ENCODE measurements at regions not wholly inside any gene's neighbourhood (a gene's known extent, or its start where the extent isn't known, plus 50 kb on each side); places are given as distances from the start of the nearest gene placed in this dataset.

DNA sequence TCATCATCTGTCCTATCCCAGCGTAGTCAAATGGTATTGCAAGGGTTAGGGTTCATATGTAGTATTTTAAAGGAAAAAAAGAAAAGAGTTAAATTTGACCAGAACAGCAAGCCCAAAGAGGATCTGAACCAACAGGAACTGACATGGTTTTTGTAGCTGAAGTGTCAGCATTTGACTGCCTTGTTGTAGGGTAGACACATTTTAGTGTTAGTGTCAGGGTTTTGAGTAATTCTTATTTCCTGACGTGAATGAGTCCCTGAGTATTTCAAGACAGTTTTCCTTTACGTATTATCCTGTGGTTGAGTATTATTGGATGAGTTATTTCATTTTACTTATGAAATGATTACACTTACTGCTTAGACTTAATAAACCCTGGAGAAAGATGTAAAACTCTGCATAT is 173.3 kb upstream of the ZEB2 start:
- DNase-seq (ENCODE audit: low read depth): no peak
- H3K4me3 ChIP-seq (ENCODE audit: low read depth, low read length): no peak overlapping the region
- TF ChIP-seq, protein P1, sequence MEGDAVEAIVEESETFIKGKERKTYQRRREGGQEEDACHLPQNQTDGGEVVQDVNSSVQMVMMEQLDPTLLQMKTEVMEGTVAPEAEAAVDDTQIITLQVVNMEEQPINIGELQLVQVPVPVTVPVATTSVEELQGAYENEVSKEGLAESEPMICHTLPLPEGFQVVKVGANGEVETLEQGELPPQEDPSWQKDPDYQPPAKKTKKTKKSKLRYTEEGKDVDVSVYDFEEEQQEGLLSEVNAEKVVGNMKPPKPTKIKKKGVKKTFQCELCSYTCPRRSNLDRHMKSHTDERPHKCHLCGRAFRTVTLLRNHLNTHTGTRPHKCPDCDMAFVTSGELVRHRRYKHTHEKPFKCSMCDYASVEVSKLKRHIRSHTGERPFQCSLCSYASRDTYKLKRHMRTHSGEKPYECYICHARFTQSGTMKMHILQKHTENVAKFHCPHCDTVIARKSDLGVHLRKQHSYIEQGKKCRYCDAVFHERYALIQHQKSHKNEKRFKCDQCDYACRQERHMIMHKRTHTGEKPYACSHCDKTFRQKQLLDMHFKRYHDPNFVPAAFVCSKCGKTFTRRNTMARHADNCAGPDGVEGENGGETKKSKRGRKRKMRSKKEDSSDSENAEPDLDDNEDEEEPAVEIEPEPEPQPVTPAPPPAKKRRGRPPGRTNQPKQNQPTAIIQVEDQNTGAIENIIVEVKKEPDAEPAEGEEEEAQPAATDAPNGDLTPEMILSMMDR (IDR thresholded peaks at IDR 0.05; ENCODE audit: control insufficient read depth, extremely low read depth, insufficient read depth): no peak

DNA sequence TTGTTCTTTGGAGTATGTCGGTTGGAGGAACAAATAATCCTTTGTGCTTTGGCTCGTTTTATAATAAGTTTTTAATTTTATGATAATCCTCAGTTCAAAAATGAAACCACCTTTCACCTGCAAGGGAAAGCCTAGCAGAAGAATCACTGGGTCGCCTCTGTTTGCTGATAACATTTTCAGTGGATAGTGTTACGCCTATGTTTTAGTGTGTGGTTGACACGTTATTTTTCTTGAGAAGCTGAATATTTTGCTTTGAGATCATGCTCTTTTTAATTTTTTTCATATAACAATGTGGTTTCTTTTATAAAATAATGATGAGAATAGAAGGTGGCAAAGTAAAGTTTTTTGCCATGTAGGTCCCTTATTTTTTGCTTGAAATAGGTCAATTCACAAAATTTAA is 172.7 kb upstream of the ZEB2 start:
- TF ChIP-seq, protein P1 (IDR thresholded peaks at IDR 0.05; ENCODE audit: control insufficient read depth, extremely low read depth, insufficient read depth): no peak
- H3K4me3 ChIP-seq (ENCODE audit: low read depth, low read length): no peak overlapping the region
- no peak for DNase-seq (ENCODE audit: low read depth)

DNA sequence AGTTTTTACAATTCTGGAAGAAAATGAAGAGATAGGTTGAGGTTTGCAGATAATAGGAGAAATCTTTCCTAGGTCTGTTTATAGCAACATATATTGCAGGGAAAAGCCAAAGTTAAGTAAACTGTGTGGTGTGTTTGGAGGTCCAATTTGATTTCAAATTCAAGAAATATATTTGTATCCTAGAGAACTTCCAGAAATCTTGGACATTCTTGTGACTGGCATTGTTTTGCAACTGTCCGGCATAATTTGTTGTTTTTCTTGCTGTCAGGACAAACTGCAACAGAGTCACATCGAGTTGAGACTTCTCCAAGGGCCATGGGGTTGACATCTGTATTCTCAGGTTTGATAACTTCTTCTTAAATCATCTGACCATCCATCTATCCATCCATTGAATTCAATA is 170.9 kb upstream of the ZEB2 start:
- H3K4me3 ChIP-seq (ENCODE audit: low read depth, low read length): no peak overlapping the region
- no peak for DNase-seq (ENCODE audit: low read depth)

DNA sequence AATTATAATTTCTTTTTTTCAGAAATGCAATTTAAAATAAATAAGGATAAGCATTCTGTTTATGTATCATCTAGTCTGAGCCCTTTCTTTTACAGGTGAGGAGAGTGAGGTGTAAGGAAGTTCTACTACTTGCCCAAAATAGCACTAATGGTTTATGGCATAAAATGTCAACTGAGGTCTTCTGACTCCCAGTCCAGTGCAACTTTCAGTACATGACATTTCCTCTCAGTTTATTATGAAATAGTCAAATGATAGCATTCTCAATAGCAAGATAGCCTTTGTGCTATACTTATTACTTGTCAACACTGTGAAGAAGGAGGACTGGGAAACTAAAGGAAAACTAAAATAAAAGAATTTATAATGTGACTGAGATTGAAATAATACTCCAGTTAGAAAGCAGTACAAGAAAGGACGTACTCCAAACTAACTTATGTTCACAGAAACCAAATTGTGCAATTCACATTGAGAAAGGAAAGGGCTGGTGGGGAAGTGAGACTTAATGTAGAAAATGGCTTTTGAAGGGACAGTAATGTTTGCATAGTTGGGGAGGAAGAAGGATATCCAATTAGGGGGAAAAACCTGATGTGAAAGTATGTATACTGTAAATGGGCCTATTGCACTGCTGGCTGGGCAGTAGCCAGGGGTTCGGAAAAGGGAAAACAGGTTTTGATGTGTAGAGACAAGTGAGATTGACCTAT is 166.7 kb upstream of the ZEB2 start:
- H3K4me3 ChIP-seq (ENCODE audit: low read depth, low read length): no peak overlapping the region
- no peak for DNase-seq (ENCODE audit: low read depth)
- TF ChIP-seq, protein P1 (IDR thresholded peaks at IDR 0.05; ENCODE audit: control insufficient read depth, extremely low read depth, insufficient read depth): no peak

More for the DNA sequence above, 170.9 kb upstream of the ZEB2 start:
- TF ChIP-seq, protein P1 (IDR thresholded peaks at IDR 0.05; ENCODE audit: control insufficient read depth, extremely low read depth, insufficient read depth): no peak

DNA sequence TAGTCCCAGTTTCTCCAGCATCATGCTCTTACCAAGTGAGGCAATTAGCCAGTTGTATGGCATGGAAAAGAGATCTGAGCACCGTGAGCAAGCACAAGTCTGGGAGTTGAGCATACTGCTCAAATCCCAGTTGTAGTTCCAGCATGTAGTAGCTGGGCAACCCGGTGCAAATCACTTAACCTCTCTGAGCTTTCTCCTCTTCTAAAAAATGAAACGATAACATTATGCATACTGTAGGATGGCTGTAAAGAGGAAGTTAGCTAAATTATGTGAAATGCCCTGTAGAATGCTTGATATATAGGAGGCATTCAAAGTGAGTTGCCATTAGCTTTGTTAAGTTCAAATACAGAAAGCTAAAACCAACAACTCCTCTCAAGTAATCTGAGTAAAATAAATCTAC is 164.0 kb upstream of the ZEB2 start:
- no peak overlapping the region for H3K4me3 ChIP-seq (ENCODE audit: low read depth, low read length)
- TF ChIP-seq, protein P1 (IDR thresholded peaks at IDR 0.05; ENCODE audit: control insufficient read depth, extremely low read depth, insufficient read depth): no peak
- DNase-seq (ENCODE audit: low read depth): no peak

DNA sequence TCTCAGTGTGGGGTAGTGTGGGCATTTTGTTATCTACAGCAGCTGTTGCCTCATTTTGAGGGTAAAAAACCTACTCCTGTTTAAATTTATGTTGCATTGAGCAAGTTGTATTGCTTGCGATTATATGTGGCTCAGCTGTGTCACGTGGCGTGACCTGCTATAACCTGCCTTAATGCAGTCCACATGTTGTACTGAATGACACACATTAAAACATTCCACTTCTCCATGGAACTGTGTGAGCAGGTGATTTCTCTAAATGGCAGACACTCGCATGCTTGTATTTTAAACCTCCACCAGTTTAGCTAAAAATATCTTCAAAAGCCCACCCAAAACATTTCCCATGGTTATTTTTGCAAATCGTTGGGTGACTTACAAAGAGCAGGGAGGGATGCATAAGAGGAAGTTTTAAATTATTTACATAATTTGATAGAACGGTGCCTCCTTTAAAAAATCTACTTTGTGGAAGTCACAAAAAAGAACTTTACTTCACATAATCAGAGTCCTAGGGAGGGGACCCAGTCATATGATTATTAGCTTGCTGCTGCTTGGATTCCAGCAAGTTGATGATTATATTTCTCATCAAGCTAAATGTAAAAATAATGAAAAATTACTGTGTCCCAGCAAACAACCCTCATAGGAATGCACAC is 163.3 kb upstream of the ZEB2 start:
- no peak overlapping the region for H3K4me3 ChIP-seq (ENCODE audit: low read depth, low read length)
- TF ChIP-seq, protein P1 (IDR thresholded peaks at IDR 0.05; ENCODE audit: control insufficient read depth, extremely low read depth, insufficient read depth): no peak
- no peak for DNase-seq (ENCODE audit: low read depth)
